CD14-positive monocyte (primary cell): ENCODE measurements at regions not wholly inside any gene's neighbourhood (a gene's known extent, or its start where the extent isn't known, plus 50 kb on each side); places are given as distances from the start of the nearest gene placed in this dataset.

ENCODE experiments used
- DNase-seq, 3 donors: peaks; one replicate each; pipeline ENCODE4 v3.0.0-alpha.2; 2011 to 2022
- H2AFZ ChIP-seq: 2 replicates; pipeline ENCODE4 v1.6.0; 2012; ENCODE audit warnings: mild to moderate bottlenecking, low read depth, low read length, inconsistent platforms; ENCODE audit not compliant: insufficient read depth, poor library complexity, severe bottlenecking
- H3K27ac ChIP-seq, 2 donors: 1 replicate in 1 of 2; 2 replicates in 1 of 2; pipeline ENCODE4 v1.5.1; 2012 to 2013; ENCODE audit warnings: low read length in 2 of 2, control low read depth in 1 of 2, inconsistent platforms in 1 of 2, low read depth in 1 of 2, mild to moderate bottlenecking in 1 of 2
- H3K27me3 ChIP-seq, 2 donors: one replicate each; pipeline versions ENCODE4 v1.6.0 to v1.6.1; 2011 to 2013; ENCODE audit warnings: low read length in 2 of 2; ENCODE audit not compliant: control insufficient read depth in 2 of 2, insufficient read depth in 2 of 2
- H3K36me3 ChIP-seq, 2 donors: replicated peaks in 1 of 2; 1 replicate in 1 of 2; 2 replicates in 1 of 2; pipeline versions ENCODE4 v1.5.1 to v1.6.1; 2012 to 2013; ENCODE audit warnings: low read length in 2 of 2, control low read depth in 1 of 2, inconsistent platforms in 1 of 2, mild to moderate bottlenecking in 1 of 2; ENCODE audit not compliant: insufficient read depth in 2 of 2, control insufficient read depth in 1 of 2
- H3K4me1 ChIP-seq, 2 donors: 1 replicate in 1 of 2; 2 replicates in 1 of 2; pipeline versions ENCODE4 v1.5.1 to v1.6.1; 2012 to 2013; ENCODE audit warnings: low read length in 2 of 2, control low read depth in 1 of 2, inconsistent platforms in 1 of 2, mild to moderate bottlenecking in 1 of 2, moderate library complexity in 1 of 2; ENCODE audit not compliant: insufficient read depth in 2 of 2, control insufficient read depth in 1 of 2
- H3K4me2 ChIP-seq: replicated peaks from 2 replicates; pipeline ENCODE3; 2012; ENCODE audit warnings: low read length, moderate library complexity, mild to moderate bottlenecking; ENCODE audit not compliant: poor library complexity, severe bottlenecking; ENCODE audit errors: extremely low read depth
- H3K4me3 ChIP-seq, 3 experiments: fragments of 200-600 bp in 1 of 3; sonication (generic) in 1 of 3; replicated peaks in 1 of 3; 1 replicate in 2 of 3; 2 replicates in 1 of 3; pipeline ENCODE4 v1.5.1; 2011 to 2013; ENCODE audit warnings: low read length in 3 of 3, mild to moderate bottlenecking in 3 of 3, control low read depth in 2 of 3, low read depth in 2 of 3, inconsistent platforms in 1 of 3, moderate library complexity in 1 of 3
- H3K79me2 ChIP-seq: 2 replicates; pipeline ENCODE4 v1.6.0; 2012; ENCODE audit warnings: mild to moderate bottlenecking, control low read depth, inconsistent platforms, low read length, moderate library complexity; ENCODE audit not compliant: insufficient read depth
- H3K9ac ChIP-seq: 2 replicates; pipeline ENCODE4 v1.6.0; 2017; ENCODE audit warnings: low read length, mild to moderate bottlenecking; ENCODE audit not compliant: insufficient read depth, poor library complexity, severe bottlenecking
- H3K9me3 ChIP-seq, 2 donors: replicated peaks in 1 of 2; 1 replicate in 1 of 2; 2 replicates in 1 of 2; pipeline versions ENCODE4 v1.5.1 to v1.6.1; 2012 to 2013; ENCODE audit warnings: low read length in 2 of 2, control low read depth in 1 of 2; ENCODE audit not compliant: control insufficient read depth in 1 of 2, insufficient read depth in 1 of 2
- H4K20me1 ChIP-seq: 2 replicates; pipeline ENCODE4 v1.6.0; 2012; ENCODE audit warnings: mild to moderate bottlenecking, low read length, control low read depth, moderate library complexity; ENCODE audit not compliant: insufficient read depth
- H3K27ac Mint-ChIP-seq, 7 donors: one replicate each; pipeline ENCODE4 v1.8.0; 2020; ENCODE audit warnings: mild to moderate bottlenecking in 7 of 7, mixed read lengths in 7 of 7, moderate library complexity in 6 of 7, inconsistent platforms in 2 of 7
- H3K27me3 Mint-ChIP-seq, 3 donors: one replicate each; pipeline ENCODE4 v1.8.0; 2021 to 2022; ENCODE audit warnings: low read depth in 3 of 3, mild to moderate bottlenecking in 3 of 3, mixed read lengths in 3 of 3, moderate library complexity in 3 of 3, inconsistent platforms in 1 of 3
- H3K36me3 Mint-ChIP-seq, 2 donors: one replicate each; pipeline ENCODE4 v1.8.0; 2020; ENCODE audit warnings: mixed read lengths in 2 of 2, inconsistent platforms in 1 of 2, mild to moderate bottlenecking in 1 of 2
- H3K4me1 Mint-ChIP-seq: one replicate; pipeline ENCODE4 v1.8.0; 2020; ENCODE audit warnings: mild to moderate bottlenecking, mixed read lengths
- H3K4me3 Mint-ChIP-seq, 2 donors: one replicate each; pipeline ENCODE4 v1.8.0; 2020; ENCODE audit warnings: mild to moderate bottlenecking in 2 of 2, mixed read lengths in 2 of 2, moderate library complexity in 1 of 2
- H3K9me3 Mint-ChIP-seq, 7 donors: one replicate each; pipeline ENCODE4 v1.8.0; 2020 to 2022; ENCODE audit warnings: mixed read lengths in 7 of 7, mild to moderate bottlenecking in 6 of 7, moderate library complexity in 6 of 7, inconsistent platforms in 2 of 7
- WGBS: methylation state at CpG from one replicate; pipeline ENCODE4 v1.1.5; 2013; ENCODE audit warnings: missing lambda C conversion rate; ENCODE audit not compliant: insufficient coverage; 5-methylcytosine and 5-hydroxymethylcytosine counted together
- intact Hi-C, 2 donors: fragments of 100-400 bp; cut with micrococcal nuclease; formaldehyde crosslinking; loops; one replicate each; pipeline versions ENCODE4 v1.15.0 to v1.15.1; 2023
- TF ChIP-seq, protein P1 (sequence below): fragments of 200-600 bp; IDR thresholded peaks from one replicate; pipeline ENCODE4 v1.8.0; 2022; ENCODE audit warnings: antibody characterized with exemption, mild to moderate bottlenecking

DNA sequence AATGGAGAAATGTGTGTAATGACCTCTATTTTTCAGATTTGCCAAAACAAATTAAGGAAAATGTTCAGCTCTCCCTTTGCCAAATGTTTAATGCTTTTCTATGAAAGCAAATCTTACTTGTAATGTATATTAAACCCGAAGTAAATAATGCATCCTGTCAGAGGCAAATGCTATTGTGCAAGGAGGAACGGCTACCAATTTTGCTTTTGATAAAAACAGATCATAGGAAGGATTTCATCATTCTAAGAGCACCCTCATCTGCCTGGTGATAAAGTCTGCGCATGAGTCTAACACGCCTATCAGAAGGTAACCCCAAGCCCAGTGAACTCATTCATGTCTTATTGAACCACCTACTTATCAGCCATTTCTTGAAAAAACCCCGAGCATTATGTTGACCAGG lies 412.4 kb upstream of the MKI67 start:
- no peaks in the 10 kb centered on the region for H3K4me1 Mint-ChIP-seq
- no peak for DNase-seq
- no peak overlapping the region for H3K4me2 ChIP-seq
- no peak overlapping the region for H3K27ac Mint-ChIP-seq
- H4K20me1 ChIP-seq: no peaks in the 10 kb centered on the region
- H3K27me3 ChIP-seq: peaks cover 44 to 50% of the 10 kb centered on the region in 2 donors
- H3K4me3 ChIP-seq: no peak overlapping the region
- TF ChIP-seq, protein P1, sequence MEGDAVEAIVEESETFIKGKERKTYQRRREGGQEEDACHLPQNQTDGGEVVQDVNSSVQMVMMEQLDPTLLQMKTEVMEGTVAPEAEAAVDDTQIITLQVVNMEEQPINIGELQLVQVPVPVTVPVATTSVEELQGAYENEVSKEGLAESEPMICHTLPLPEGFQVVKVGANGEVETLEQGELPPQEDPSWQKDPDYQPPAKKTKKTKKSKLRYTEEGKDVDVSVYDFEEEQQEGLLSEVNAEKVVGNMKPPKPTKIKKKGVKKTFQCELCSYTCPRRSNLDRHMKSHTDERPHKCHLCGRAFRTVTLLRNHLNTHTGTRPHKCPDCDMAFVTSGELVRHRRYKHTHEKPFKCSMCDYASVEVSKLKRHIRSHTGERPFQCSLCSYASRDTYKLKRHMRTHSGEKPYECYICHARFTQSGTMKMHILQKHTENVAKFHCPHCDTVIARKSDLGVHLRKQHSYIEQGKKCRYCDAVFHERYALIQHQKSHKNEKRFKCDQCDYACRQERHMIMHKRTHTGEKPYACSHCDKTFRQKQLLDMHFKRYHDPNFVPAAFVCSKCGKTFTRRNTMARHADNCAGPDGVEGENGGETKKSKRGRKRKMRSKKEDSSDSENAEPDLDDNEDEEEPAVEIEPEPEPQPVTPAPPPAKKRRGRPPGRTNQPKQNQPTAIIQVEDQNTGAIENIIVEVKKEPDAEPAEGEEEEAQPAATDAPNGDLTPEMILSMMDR: no peak
- H3K9me3 ChIP-seq: peaks cover 0 to 6% of the 10 kb centered on the region in 2 donors
- H3K9ac ChIP-seq: no peak overlapping the region
- whole genome bisulfite sequencing: 88% methylated on average over 3 of the region's 5 CpGs
- no peaks in the 10 kb centered on the region for H3K4me1 ChIP-seq
- H3K36me3 ChIP-seq: no peaks in the 10 kb centered on the region
- H3K27me3 Mint-ChIP-seq: peaks cover 46 to 65% (median 53%) of the 10 kb centered on the region in 3 donors
- no peak overlapping the region for H3K27ac ChIP-seq
- H2AFZ ChIP-seq: no peak overlapping the region
- H3K4me3 Mint-ChIP-seq: peak overlapping the region in 1 of 2 donors; percentile 48
- no peaks in the 10 kb centered on the region for H3K79me2 ChIP-seq
- peaks cover 0 to 2% (median 0%) of the 10 kb centered on the region in 7 donors for H3K9me3 Mint-ChIP-seq
- no peaks in the 10 kb centered on the region for H3K36me3 Mint-ChIP-seq
- intact Hi-C loops: no loop called here

DNA sequence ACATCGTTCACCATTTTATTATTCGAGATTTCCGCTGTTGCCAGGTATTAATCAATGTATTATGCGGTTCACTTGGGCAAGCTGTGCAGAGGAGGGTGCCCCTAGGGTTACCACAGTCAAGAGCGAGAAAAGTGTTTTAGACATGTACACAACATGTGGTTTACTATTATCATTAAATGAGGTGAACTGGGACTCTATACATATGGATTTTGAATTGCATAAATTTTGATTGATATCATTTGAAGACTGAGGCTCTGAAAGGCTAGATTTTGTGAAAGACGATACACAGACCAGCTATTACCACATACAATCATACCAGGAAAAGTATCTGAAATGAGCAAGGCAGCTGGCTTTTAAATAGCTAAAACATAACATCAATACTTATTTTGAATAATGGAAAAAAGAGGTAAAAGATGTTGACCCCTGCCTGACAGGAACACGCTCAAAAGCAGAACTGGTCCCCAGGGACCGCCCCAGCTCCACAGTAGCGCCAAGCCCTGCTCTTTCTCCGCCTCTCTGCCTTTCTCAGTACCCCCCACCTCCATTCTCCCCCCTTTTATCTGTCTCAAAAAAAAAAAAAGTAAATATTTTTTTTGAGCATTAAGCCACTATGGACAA lies 413.4 kb upstream of the MKI67 start:
- WGBS: 24% methylated on average over 3 of the region's 10 CpGs

More for the DNA sequence above, 413.4 kb upstream of the MKI67 start:
- Histone ChIP-seq H3K4me1 (no peaks in the 10 kb centered on the region), H3K9ac (no peak overlapping the region), H3K79me2 (no peaks in the 10 kb centered on the region), H3K9me3 (peaks cover 0 to 6% of the 10 kb centered on the region in 2 donors), H3K27me3 (peaks cover 44 to 52% of the 10 kb centered on the region in 2 donors), H3K36me3 (no peaks in the 10 kb centered on the region), H3K4me2 (no peak overlapping the region), H3K27ac (no peak overlapping the region), H4K20me1 (no peaks in the 10 kb centered on the region), H2AFZ (no peak overlapping the region), H3K4me3 (no peak overlapping the region)
- no peaks in the 10 kb centered on the region for H3K36me3 Mint-ChIP-seq
- H3K27me3 Mint-ChIP-seq: peaks cover 44 to 62% (median 53%) of the 10 kb centered on the region in 3 donors
- H3K4me3 Mint-ChIP-seq: peak overlapping the region in 1 of 2 donors; percentile 48
- TF ChIP-seq, protein P1: no peak
- no peak for DNase-seq
- no peak overlapping the region for H3K27ac Mint-ChIP-seq
- H3K4me1 Mint-ChIP-seq: no peaks in the 10 kb centered on the region
- H3K9me3 Mint-ChIP-seq: peaks cover 0 to 2% (median 0%) of the 10 kb centered on the region in 7 donors
- intact Hi-C loops: no loop called here
